ENCODE measurements at regions not wholly inside any gene's neighbourhood (a gene's known extent, or its start where the extent isn't known, plus 50 kb on each side); places are given as distances from the start of the nearest gene placed in this dataset.

- no peaks in the 10 kb centered on the region for H3K27me3 ChIP-seq (replicated peaks; ENCODE audit: insufficient read depth, low read depth, low read length, poor library complexity)
- ChIA-PET POLR2A (ENCODE audit: low non-redundant PET) (interaction anchor here (0.5 kb wide), 1 partner anchor 227 kb away, joined by 3 read pairs; no protein-coding TSS in a partner anchor), CTCF (no interaction called here)
- peak; percentile 41 for DNase-seq (ENCODE audit: low spot score)
- H3K36me3 ChIP-seq (ENCODE audit: insufficient read depth, low read length, poor library complexity, severe bottlenecking) = no peaks in the 10 kb centered on the region
- no peak overlapping the region for H3K4me3 ChIP-seq (ENCODE audit: low read depth, low read length, poor library complexity, severe bottlenecking)
- no peaks in the 10 kb centered on the region for H3K4me1 ChIP-seq (ENCODE audit: insufficient read depth, low read length, poor library complexity, severe bottlenecking)
- TF ChIP-seq CTCF (conservative IDR thresholded peaks at IDR 0.05; ENCODE audit: low read depth, low read length) = no peak
- TF ChIP-seq EZH2 (IDR thresholded peaks at IDR 0.05; ENCODE audit: borderline replicate concordance, low read depth, low read length, poor library complexity, severe bottlenecking) = no peak
- H3K27ac ChIP-seq (ENCODE audit: low read depth, low read length, poor library complexity, severe bottlenecking) = no peak overlapping the region
- BruUV-seq (replicated peaks) = no TSS peak
- intact Hi-C loops (cut with micrococcal nuclease; ENCODE audit: unreplicated experiment) = no loop called here
- H3K9me3 ChIP-seq (ENCODE audit: low read depth, low read length, poor library complexity, severe bottlenecking) = no peaks in the 10 kb centered on the region
Observed at GRCh38 chr9:87818308-87818707, 64.4 kb upstream of the SPATA31E1 start.

- no TSS peak for BruUV-seq (replicated peaks)
- ChIA-PET CTCF (no interaction called here), POLR2A (ENCODE audit: low non-redundant PET) (no interaction called here)
- Histone ChIP-seq H3K4me1 (ENCODE audit: insufficient read depth, low read length, poor library complexity, severe bottlenecking) (no peaks in the 10 kb centered on the region), H3K4me3 (ENCODE audit: low read depth, low read length, poor library complexity, severe bottlenecking) (no peak overlapping the region), H3K36me3 (ENCODE audit: insufficient read depth, low read length, poor library complexity, severe bottlenecking) (no peaks in the 10 kb centered on the region), H3K27ac (ENCODE audit: low read depth, low read length, poor library complexity, severe bottlenecking) (no peak overlapping the region), H3K27me3 (replicated peaks; ENCODE audit: insufficient read depth, low read depth, low read length, poor library complexity) (no peaks in the 10 kb centered on the region), H3K9me3 (ENCODE audit: low read depth, low read length, poor library complexity, severe bottlenecking) (no peaks in the 10 kb centered on the region)
- TF ChIP-seq CTCF (conservative IDR thresholded peaks at IDR 0.05; ENCODE audit: low read depth, low read length) (no peak), EZH2 (IDR thresholded peaks at IDR 0.05; ENCODE audit: borderline replicate concordance, low read depth, low read length, poor library complexity, severe bottlenecking) (no peak)
- DNase-seq (ENCODE audit: low spot score) = no peak
- intact Hi-C loops (cut with micrococcal nuclease; ENCODE audit: unreplicated experiment) = no loop called here
Observed at GRCh38 chr9:87824216-87824875, 58.3 kb upstream of the SPATA31E1 start.

GRCh38 chr9:87824886-87825285 lies 57.8 kb upstream of the SPATA31E1 start:
- POLR2A ChIA-PET (ENCODE audit: low non-redundant PET) = no interaction called here

More at GRCh38 chr9:87824886-87825285, 57.8 kb upstream of the SPATA31E1 start:
- no peaks in the 10 kb centered on the region for H3K4me1 ChIP-seq (ENCODE audit: insufficient read depth, low read length, poor library complexity, severe bottlenecking)
- no peaks in the 10 kb centered on the region for H3K36me3 ChIP-seq (ENCODE audit: insufficient read depth, low read length, poor library complexity, severe bottlenecking)
- no peaks in the 10 kb centered on the region for H3K9me3 ChIP-seq (ENCODE audit: low read depth, low read length, poor library complexity, severe bottlenecking)
- intact Hi-C loops (cut with micrococcal nuclease; ENCODE audit: unreplicated experiment) = no loop called here
- H3K27me3 ChIP-seq (replicated peaks; ENCODE audit: insufficient read depth, low read depth, low read length, poor library complexity) = no peaks in the 10 kb centered on the region
- no peak overlapping the region for H3K4me3 ChIP-seq (ENCODE audit: low read depth, low read length, poor library complexity, severe bottlenecking)
- H3K27ac ChIP-seq (ENCODE audit: low read depth, low read length, poor library complexity, severe bottlenecking) = no peak overlapping the region
- DNase-seq (ENCODE audit: low spot score) = no peak
- TF ChIP-seq EZH2 (IDR thresholded peaks at IDR 0.05; ENCODE audit: borderline replicate concordance, low read depth, low read length, poor library complexity, severe bottlenecking) (no peak), CTCF (conservative IDR thresholded peaks at IDR 0.05; ENCODE audit: low read depth, low read length) (no peak)
- no TSS peak for BruUV-seq (replicated peaks)
- CTCF ChIA-PET = no interaction called here
